SK-N-SH treated with all-trans-retinoic acid at 6 μM for 48 hours (cell line): ENCODE measurements at regions not wholly inside any gene's neighbourhood (a gene's known extent, or its start where the extent isn't known, plus 50 kb on each side); places are given as distances from the start of the nearest gene placed in this dataset.

Source experiments
- ATAC-seq: fragments of 200-7000 bp; cut with Tn5 transposase; 3 replicates; pipeline ENCODE4 v1.9.1; 2020; ENCODE audit warnings: mild to moderate bottlenecking, moderate library complexity
- ARNTL ChIP-seq: fragments of 450-650 bp; formaldehyde crosslinking; IDR thresholded peaks from 2 replicates; pipeline ENCODE4 v1.5.0; 2020; ENCODE audit warnings: low read depth, mild to moderate bottlenecking, moderate library complexity, borderline replicate concordance
- BACH2 ChIP-seq: fragments of 250-450 bp; sonication (Bioruptor Pico); IDR thresholded peaks from 2 replicates; pipeline ENCODE4 v1.9.0; 2021; ENCODE audit warnings: mild to moderate bottlenecking, borderline replicate concordance
- CREB5 ChIP-seq: fragments of 250-450 bp; sonication (Bioruptor Pico); IDR thresholded peaks from 2 replicates; pipeline ENCODE4 v1.5.1; 2020; ENCODE audit warnings: low read depth, mild to moderate bottlenecking, moderate library complexity
- CSRNP3 ChIP-seq: fragments of 250-450 bp; sonication (Bioruptor Pico); IDR thresholded peaks from 2 replicates; pipeline ENCODE4 v1.5.1; 2021; ENCODE audit warnings: mild to moderate bottlenecking, moderate library complexity
- GLIS3 ChIP-seq: fragments of 250-450 bp; sonication (Bioruptor Pico); IDR thresholded peaks from 2 replicates; pipeline ENCODE4 v1.5.0; 2020; ENCODE audit warnings: mild to moderate bottlenecking, moderate library complexity
- ISL1 ChIP-seq: fragments of 250-450 bp; sonication (Bioruptor Pico); IDR thresholded peaks from 2 replicates; pipeline ENCODE4 v2.1.2; 2022; ENCODE audit warnings: mild to moderate bottlenecking, moderate library complexity
- OSR1 ChIP-seq: fragments of 250-450 bp; sonication (Bioruptor Pico); IDR thresholded peaks from 2 replicates; pipeline ENCODE4 v1.8.0; 2022; ENCODE audit warnings: moderate library complexity, mild to moderate bottlenecking, inconsistent platforms
- PATZ1 ChIP-seq: fragments of 250-450 bp; sonication (Bioruptor Pico); IDR thresholded peaks from 2 replicates; pipeline ENCODE4 v1.8.0; 2020; ENCODE audit warnings: mild to moderate bottlenecking, moderate library complexity, borderline replicate concordance
- POU6F1 ChIP-seq: fragments of 250-450 bp; sonication (Bioruptor Pico); IDR thresholded peaks from 2 replicates; pipeline ENCODE4 v1.8.0; 2021; ENCODE audit warnings: low read depth, mild to moderate bottlenecking, moderate library complexity, borderline replicate concordance
- PPARA ChIP-seq: fragments of 250-450 bp; sonication (Bioruptor Pico); IDR thresholded peaks from 2 replicates; pipeline ENCODE4 v1.5.0; 2020; ENCODE audit warnings: mild to moderate bottlenecking, borderline replicate concordance
- RARB ChIP-seq: fragments of 250-450 bp; sonication (Bioruptor Pico); IDR thresholded peaks from 2 replicates; pipeline ENCODE4 v1.8.0; 2021; ENCODE audit warnings: mild to moderate bottlenecking, moderate library complexity
- TCF4 ChIP-seq: fragments of 250-450 bp; sonication (Bioruptor Pico); IDR thresholded peaks from 2 replicates; pipeline ENCODE4 v1.8.0; 2021; ENCODE audit warnings: mild to moderate bottlenecking, moderate library complexity, borderline replicate concordance
- TOX ChIP-seq: fragments of 250-450 bp; sonication (Bioruptor Pico); IDR thresholded peaks from 2 replicates; pipeline ENCODE4 v1.8.0; 2021; ENCODE audit warnings: mild to moderate bottlenecking, moderate library complexity, borderline replicate concordance
- TSHZ2 ChIP-seq: fragments of 250-450 bp; sonication (Bioruptor Pico); IDR thresholded peaks from 2 replicates; pipeline ENCODE4 v1.5.0; 2020; ENCODE audit warnings: mild to moderate bottlenecking, moderate library complexity
- ZFP3 ChIP-seq: fragments of 250-450 bp; sonication (Bioruptor Pico); IDR thresholded peaks from 2 replicates; pipeline ENCODE4 v1.5.0; 2020; ENCODE audit warnings: mild to moderate bottlenecking, moderate library complexity
- ZFP30 ChIP-seq: fragments of 450-650 bp; formaldehyde crosslinking; IDR thresholded peaks from 2 replicates; pipeline ENCODE4 v1.5.0; 2022; ENCODE audit warnings: mild to moderate bottlenecking, moderate library complexity
- ZNF565 ChIP-seq: fragments of 450-650 bp; formaldehyde crosslinking; conservative IDR thresholded peaks from 2 replicates; pipeline ENCODE4 v1.5.0; 2020; ENCODE audit warnings: low read depth, mild to moderate bottlenecking, moderate library complexity
- ZNF70 ChIP-seq: fragments of 450-650 bp; formaldehyde crosslinking; IDR thresholded peaks from 2 replicates; pipeline ENCODE4 v1.5.0; 2020; ENCODE audit warnings: mild to moderate bottlenecking, moderate library complexity
- ZNF8 ChIP-seq: fragments of 450-650 bp; formaldehyde crosslinking; IDR thresholded peaks from 2 replicates; pipeline ENCODE4 v1.5.0; 2020; ENCODE audit warnings: mild to moderate bottlenecking, moderate library complexity

- ATAC-seq, result no peak
- TF ChIP-seq ZNF70 (CRISPR knock-in tag) (no peak), OSR1 (CRISPR knock-in tag) (no peak), PPARA (no peak), ZNF565 (CRISPR knock-in tag) (no peak), POU6F1 (CRISPR knock-in tag) (no peak), CSRNP3 (CRISPR knock-in tag) (no peak), ZFP3 (CRISPR knock-in tag) (no peak), ARNTL (CRISPR knock-in tag) (no peak)
Observed at GRCh38 chr13:80094526-80094925, 246.4 kb downstream of the SPRY2 start.

- ATAC-seq, result no peak
- TF ChIP-seq POU6F1 (CRISPR knock-in tag), result no peak
- TF ChIP-seq ZNF8 (CRISPR knock-in tag), result no peak
- no peak for TF ChIP-seq ZNF70 (CRISPR knock-in tag)
- TF ChIP-seq BACH2 (CRISPR knock-in tag), result no peak
- no peak for TF ChIP-seq RARB (CRISPR knock-in tag)
- TF ChIP-seq GLIS3, result no peak
- TF ChIP-seq TCF4 (CRISPR knock-in tag), result no peak
- TF ChIP-seq CREB5 (CRISPR knock-in tag), result no peak
- TF ChIP-seq TOX (CRISPR knock-in tag), result no peak
- TF ChIP-seq PATZ1 (CRISPR knock-in tag), result no peak
- no peak for TF ChIP-seq CSRNP3 (CRISPR knock-in tag)
Observed at GRCh38 chr13:80093888-80094287, 247.0 kb downstream of the SPRY2 start.

GRCh38 chr13:80086304-80086721, 254.6 kb downstream of the SPRY2 start:
- no peak for ATAC-seq
- no peak for TF ChIP-seq TSHZ2 (CRISPR knock-in tag)
- no peak for TF ChIP-seq OSR1 (CRISPR knock-in tag)
- TF ChIP-seq ISL1, result no peak
- no peak for TF ChIP-seq TCF4 (CRISPR knock-in tag)
- TF ChIP-seq TOX (CRISPR knock-in tag), result no peak
- TF ChIP-seq ARNTL (CRISPR knock-in tag), result no peak
- TF ChIP-seq ZFP30, result no peak
- TF ChIP-seq ZFP3 (CRISPR knock-in tag), result no peak
- TF ChIP-seq, all 23 proteins: peak for 0
